Stimulated activated CD4-positive, alpha-beta T cell treated with anti-CD3 and anti-CD28 coated beads, TNF-alpha, amount 100 ng/mL, for 48 hours (primary cell): ENCODE measurements at regions not wholly inside any gene's neighbourhood (a gene's known extent, or its start where the extent isn't known, plus 50 kb on each side); places are given as distances from the start of the nearest gene placed in this dataset.
"Not testable (repeated sequence)": the region's sequence is repeated elsewhere in the genome, so short reads cannot be mapped to it uniquely, and the experiment has no call there.

Experiments
- DNase-seq, 3 donors: peaks; one replicate each; pipeline ENCODE4 v3.0.0-alpha.2; 2020; ENCODE audit warnings: low read depth in 3 of 3

DNA sequence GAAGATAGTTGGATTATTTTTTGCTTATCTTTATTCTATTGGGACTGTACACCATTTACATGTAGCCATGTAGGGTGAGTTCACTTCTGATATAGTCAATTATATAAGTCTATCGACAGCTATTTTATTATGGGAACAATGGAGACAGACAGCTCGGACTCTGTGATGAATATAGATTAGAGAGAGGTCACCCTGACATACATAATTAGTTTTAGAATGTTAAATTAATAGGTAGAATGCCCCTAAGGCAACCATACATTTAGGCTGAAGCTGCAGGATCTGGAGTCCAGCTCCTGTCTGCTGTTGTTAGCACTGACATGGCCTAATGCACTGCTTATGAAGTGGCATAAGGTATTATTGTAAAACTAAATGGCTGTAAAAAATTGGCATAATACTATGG lies 700.8 kb downstream of the MAT2B start:
- no peak for DNase-seq

DNA sequence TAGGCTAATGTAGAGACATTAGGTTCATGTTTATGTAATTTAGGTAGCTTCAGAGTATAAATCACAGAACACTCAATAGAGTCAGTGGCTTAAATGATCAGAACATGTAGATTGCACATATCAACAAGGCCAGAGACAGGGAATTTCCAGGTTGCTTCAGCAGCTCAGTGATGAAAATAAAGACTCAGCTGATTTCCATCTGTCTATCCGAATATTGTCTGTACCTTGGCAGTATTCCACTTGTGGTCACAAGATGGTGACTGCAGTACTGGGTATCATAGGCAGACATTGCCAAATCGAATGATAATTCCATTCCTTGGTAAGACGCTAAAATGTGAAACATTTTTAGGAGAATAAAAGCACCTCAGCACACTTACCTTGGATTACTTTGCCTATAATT lies 702.2 kb downstream of the MAT2B start:
- no peak for DNase-seq

DNA sequence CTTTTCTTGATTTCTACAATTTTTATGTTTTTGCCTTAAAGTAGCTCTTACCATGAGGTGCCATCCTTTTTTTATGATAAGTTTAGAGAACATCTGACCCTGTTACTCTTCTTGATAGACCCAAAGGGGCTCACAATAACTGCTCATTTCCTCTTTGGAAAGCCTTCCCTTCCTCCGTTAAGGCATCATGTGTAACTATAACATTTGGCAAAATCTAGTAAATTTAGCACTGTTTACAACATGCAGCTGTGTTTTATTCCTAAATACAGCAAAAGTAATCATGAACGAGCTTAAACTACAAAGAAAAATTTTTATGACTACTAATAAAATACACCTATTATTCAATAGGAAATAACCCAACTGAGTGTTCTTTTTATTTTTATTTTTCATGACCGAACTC lies 705.1 kb downstream of the MAT2B start:
- DNase-seq, result no peak

DNA sequence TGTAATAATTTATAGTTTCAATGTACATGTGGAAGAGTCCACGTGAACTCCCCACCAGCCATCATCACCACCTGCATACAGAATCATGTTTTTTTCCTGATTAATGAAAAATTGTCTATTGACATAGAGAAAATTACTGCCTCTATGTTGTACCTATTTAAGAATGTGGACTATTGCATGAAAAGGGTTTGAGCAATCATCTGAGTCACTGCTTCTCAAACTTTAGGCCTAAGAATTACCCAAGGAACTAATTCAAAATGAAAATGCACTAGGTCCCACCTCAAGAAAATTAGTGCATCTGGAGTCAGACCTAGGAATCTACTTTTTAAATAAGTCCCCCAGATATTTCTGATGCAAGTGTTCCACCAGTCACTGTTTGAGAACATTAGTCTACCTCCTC lies 709.3 kb downstream of the MAT2B start:
- no peak for DNase-seq

DNA sequence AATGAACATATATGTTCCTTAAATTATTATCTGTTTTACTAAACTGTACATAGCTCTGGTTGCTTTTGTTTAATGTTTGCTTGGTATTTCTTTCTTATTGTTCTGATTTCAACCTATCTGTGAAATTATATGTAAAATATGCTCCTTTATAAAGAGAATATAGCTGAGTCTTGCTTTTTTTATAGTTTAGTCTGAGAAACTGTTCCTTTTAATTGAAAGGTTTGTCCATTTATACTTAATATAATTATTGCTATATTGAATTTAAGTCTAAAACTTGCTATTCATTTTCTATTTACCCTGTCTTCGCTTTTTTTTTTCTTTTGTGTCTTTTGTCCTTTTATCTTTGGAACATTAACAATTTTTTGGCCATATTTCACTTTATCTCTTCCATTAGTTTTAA lies 712.0 kb downstream of the MAT2B start:
- no peak for DNase-seq

DNA sequence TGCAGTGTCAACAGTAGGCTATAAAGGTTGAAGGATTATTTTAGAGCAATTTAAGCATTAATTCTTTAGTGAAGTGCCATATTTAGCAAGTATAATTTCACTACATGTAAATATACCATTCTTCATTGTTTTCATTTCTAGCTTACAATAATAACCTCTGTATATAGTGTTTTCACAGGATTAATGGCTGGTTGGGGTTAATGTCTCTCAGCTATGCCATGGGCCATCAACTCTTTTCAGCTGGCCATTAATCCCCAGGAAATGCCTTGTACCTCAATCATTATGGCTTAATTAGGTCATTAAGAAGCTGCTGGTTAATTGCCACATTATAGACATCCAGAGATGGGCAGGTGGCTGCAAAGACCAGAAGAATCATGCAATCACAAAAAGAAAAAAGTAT lies 715.1 kb downstream of the MAT2B start:
- DNase-seq, result no peak

DNA sequence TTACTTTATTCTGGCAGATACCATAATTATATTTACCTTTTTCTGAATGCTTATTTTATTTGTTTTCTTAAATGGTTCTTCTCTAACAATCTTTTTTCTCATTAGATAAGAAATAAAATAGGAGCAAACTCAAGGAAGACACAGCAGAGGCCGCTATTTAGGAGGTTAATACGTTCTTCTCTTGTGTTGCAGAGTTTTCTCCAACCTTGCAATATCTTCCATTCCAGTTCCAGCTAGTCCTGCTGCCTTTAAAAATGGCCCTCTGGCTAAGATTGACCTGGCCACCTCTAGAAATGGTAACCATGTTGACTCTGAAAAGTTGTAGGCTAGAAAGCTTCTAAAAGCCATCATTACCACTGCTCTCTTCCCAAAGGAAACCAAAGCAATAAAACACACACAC lies 718.8 kb downstream of the MAT2B start:
- no peak for DNase-seq

DNA sequence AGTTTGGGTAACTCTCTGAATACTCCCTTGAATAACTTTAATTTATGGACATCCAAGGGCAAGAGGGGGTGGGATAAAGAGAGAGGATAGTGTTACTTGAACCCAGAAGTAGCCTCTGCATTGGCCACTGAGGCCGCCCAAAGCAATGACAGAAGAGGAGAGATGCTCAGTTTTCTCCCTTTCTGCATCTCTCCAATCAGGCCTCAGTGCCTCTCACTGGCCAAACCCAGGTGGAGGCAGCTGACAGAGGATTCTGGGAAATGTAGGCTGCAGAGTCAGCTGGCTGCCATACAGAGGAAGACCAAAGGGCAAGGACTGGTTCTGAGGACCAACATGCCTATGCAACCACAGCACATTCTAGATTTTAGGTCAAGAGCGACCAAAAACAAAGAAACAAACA lies 719.4 kb downstream of the MAT2B start:
- no peak for DNase-seq

DNA sequence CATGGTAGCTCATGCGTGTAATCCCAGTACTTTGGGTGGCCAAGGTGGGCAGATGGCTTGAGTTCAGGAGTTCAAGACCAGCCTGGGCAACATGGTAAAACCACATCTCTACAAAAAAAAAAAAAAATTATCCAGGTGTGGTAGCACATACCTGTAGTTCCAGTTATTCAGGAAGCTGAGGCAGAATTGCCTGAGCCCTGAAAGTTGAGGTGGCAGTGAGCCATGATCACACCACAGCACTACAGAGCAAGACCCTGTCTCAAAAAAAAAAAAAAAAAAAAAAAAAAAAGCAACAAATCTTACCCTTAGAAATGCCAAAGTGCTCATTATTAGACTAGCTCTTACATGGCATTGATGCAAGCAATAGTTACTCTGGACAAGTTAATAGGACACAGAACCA lies 724.9 kb downstream of the MAT2B start:
- no peak for DNase-seq

DNA sequence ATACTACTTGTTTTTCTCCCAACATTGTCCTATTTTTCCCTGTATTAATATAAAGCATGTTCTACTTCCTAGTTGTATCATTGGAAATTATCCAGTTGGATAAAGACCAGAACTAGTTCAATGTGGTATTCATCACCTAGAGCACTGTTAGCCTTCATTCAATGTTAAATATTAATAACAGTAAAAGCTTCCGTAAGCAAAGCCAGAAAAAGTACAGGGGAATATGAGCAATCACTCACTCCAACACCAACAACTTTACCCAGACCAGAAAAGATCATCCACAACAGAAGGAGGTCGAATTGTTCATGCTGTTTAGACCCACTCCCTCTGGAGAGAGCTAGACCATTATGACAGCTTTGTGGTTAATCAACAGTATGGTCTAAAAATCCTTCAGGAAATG lies 728.4 kb downstream of the MAT2B start:
- DNase-seq, result no peak

DNA sequence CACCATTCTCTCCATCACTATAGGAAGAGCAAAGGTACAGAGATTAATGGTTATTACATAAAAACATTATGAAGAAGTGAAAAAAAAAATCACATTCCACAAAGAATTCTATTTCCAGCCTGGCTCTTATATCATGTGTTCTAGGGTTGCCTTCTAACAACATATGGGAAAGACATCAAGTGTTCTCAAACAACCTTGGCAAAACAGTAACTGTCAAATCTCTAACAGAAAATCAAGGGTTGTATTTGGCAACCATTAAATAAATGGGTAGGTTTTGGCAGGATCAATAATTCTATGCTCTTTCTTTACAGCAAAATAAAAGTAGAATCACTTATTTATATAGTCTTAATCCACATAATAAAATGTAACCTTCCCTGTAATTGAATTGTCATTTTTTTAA lies 728.9 kb downstream of the MAT2B start:
- DNase-seq, result no peak

DNA sequence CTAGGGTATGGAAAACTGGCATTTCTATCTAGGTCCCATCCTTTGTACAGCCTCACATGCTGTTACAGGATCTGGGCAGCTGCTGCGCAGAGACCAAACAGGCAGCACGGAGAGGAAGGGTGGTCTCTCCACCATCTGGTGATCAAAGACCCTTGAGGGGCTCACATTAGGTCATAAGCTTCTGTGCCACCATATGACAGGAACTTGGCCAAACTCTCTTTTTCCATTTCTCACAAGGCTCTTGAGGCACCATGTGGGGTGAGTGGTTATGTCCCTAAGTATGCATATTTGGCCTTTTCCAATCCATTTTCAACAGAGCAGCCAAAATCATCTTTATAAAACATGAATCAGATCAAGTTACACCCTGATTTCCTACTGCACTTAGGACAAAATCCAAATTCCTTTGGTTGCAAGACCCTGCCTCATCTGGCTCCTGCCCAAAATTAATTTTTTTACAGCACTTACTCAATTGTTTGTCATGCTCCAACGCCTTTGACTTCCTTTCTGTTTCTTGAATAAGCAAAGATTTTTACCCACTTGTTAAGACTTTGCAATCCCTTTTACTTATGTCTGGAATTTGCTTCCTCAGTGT lies 730.0 kb downstream of the MAT2B start:
- DNase-seq, result no peak

DNA sequence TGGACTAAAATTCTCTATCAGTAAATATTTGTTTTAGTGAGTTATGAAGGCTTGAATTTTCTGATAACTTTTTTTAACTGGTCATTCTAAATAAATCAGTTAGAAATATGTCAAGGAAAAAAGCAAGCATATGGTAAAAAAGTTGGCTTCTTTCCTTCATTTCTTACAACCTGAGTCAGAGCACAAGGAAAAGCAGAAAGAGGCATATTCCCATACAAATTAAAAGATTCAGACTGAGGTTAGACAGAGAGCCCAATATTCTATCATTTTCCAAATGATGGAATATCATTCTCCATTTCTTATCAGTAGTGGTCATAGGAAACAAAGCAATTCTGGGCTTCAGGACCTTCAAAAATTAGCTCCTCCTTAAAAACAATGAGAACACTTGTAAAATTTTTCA lies 732.1 kb downstream of the MAT2B start:
- DNase-seq, result no peak

DNA sequence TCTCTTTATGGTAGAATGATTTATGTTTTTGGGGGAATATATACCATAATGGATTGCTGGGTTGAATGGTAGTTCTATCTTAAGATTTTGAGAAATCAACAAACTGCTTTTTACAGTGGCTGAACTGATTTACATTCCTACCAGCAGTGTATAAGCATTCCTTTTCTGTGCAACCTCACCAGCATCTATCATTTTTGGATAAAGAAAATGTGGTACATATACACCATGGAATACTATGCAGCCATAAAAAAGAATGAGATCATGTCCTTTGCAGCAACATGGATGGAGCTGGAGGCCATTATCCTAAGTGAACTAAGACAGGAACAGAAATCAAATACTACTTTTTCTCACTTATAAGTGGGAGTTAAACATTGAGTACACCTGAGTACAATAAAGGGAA lies 746.4 kb downstream of the MAT2B start:
- not testable (repeated sequence) for DNase-seq

DNA sequence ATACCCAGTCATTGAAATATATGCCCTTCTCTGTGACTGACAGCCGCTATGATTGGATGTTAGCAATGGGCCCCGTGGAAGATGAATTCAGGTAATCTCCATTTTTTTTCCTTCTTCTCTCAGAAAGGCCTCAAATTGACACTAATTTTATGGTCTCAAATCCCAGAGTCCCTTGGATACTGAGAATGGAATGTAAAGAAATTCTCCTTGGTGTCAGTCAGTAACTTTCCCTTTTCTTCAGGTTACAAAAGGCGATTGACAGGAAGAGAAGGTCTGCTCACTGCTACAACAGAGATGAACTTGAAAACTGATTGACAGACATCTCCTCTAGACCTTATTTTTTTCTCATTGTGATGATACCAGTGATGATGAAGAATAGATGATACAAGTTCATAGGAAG lies 748.3 kb downstream of the MAT2B start:
- no peak for DNase-seq

DNA sequence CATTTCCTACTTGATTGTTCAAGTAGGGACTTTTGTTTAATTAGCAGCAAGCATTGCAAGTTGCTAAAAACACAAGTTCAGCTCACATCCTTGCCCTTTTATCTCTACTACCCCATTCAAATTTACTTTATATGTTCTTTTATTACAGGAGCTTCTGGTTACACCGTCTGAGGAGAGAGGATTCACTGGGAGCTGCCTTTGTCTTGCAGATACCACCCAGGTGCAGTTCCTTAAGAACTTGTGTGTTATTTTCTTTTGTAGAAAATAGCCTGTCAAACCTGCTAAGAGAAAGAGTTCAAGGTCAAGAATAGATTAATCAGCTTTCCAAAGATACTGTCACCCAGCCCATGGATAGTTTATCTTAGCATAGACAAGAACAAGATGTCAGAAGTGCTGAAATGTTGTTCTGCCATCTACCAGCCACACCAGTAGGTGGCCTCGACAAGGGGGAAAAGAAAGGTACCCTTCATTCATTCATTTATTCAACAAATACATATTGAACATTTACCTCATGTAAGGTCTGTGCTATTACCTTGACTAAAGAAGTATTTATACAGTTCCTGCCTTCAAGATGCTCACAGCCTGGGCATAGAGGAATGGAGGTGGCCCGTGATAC lies 750.3 kb downstream of the MAT2B start:
- no peak for DNase-seq

DNA sequence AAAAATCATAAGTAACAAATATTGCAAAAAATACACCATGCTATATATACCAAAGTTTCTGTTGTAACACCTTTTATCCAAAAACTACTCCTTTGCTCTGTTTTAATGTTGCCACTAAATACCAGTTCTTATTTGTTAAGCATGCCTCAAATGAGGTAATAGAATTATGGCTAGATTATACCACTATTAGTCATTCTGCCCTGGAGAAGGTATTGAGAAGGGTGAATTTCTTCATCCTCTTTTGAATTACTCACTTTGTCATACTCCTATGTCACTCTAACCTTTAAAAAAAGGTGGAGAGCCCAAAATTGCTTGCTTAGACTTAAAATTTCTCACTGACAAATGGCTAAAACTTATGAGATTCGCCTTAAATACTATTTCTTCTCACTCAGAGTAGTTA lies 750.9 kb downstream of the MAT2B start:
- DNase-seq, result no peak

DNA sequence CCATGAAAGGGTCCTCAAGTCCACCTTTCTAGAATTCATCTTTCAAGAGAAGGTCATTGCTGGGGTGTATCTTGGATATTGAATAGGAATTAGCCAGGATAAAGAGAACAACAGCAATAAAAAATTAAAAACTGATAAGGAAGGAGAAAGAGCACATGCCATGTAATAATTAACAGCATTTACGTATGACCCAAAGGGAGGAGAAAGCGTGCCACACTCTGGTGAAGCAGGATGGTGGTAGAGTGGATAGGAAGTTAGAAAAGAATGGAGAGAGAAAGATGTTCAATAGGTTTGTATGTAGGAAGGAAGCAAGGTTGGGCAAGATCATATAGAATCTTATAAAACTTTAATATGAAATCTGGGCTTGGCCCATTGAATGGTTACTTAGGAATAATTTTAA lies 751.5 kb downstream of the MAT2B start:
- no peak for DNase-seq

DNA sequence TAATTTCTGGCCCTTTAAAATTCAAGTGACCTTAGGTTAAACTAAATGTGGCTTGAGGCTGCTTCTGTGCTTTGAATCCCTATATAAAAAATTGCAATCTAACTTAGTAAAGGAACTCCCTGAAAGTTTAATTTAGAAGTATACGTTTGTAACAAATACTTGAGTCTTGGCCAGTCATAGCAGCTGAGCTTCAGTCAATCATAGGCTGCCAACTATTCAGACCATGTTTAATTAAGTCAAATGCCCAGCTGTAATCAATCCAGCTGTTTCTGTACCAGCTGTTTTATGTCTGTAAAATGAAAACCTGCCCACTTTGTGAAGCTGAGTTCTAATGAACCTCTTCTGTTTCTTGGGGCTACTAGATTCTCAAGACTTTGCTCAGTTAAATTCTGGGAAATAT lies 760.1 kb downstream of the MAT2B start:
- no peak for DNase-seq

DNA sequence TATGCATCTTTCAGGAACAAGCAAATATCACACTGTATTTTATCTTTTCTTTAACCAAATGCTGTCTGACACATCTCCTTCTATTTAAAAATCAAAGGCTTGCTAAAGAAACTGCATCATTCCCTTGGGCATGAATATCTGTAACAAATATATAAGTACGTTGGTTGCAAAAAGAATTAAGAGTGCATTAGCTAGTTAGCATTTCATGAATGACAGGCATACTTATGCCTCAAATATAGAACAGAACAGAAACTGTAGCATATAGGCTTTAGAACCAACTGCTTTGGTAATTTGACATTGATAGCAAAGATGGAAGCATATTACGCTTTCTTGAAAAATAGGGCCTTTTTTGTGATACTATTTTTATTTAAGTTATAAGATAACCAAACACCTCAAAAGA lies 761.2 kb downstream of the MAT2B start:
- DNase-seq, result no peak

DNA sequence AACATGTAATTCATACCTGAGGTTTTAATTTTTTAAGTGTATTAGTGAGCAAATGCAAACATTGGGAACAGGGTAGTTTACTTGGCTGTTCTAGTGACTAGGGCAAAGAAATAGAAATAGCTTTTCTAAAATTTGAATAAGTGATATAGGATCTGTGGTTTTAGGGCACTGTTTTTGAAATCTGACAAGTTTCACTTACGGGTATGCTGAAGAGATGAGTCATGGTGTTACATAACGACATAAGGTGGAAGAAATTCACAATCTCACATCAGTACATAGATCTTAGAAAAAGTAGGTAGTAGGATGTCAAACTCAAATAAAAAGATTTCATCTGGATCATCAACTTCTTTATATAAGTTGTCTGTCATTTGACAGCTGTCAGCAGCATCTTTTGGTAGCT lies 772.3 kb downstream of the MAT2B start:
- no peak for DNase-seq

DNA sequence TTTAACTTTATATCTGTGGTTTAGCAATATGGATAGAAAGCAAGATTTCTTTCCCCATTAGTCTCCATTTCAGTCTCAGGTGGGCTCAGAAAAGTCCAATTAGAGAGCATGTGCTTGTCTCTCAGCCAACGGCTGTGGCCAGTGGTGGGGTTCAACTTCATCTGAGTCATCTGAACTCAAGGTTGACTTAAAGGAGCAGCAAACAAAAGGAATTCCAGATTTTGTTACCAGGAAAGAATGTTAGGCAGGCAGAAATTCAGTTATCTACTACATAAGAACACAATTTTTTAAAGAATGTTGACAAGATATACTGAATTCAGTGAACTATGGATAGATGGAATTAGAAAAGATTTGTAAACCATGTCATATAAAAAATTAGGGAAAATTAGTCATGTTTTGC lies 784.1 kb downstream of the MAT2B start:
- no peak for DNase-seq

DNA sequence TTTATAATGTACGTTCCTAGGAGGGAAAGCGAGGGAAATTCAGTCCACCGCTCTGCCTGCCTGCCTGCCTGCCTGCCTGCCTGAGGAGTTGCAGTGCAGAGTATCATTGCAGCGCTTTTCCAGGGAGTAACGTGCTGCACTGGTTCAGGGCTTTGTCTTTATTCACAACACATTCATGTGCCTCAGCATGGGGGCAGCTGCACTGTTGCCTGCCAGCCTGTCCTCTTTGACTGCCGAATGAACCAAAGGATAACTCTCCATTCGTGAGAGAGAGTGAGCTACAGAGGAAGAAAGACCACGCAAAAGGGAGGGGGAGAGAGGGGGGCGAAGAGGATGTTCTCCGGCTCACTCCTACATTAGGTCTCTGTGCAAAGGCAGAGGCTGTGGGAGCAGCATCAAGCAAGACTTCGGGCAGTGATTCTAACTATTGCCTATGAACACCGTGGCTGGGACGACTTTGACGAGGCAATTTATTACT lies 791.2 kb downstream of the MAT2B start:
- DNase-seq, result no peak

DNA sequence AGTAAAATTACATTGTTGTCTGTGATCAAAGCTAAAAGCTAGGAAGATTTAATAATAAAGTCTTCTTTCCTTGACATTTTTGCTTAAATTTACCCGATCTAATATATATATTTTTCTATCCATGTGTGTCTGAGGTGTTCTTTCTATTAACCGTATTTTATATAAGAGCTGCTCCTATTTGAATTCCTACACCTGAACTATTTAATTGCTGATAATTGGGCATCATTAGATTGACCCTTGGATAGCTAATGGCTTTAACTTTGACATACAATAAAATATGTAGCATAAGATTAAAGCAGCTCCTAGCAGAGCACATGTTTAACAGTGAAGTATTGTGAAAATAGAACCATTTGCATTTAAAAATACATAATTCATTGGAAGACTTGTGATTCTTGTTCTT lies 792.7 kb downstream of the MAT2B start:
- DNase-seq, result no peak
